Activated naive CD8-positive, alpha-beta T cell (primary cell): ENCODE measurements at regions not wholly inside any gene's neighbourhood (a gene's known extent, or its start where the extent isn't known, plus 50 kb on each side); places are given as distances from the start of the nearest gene placed in this dataset.
"Not testable (repeated sequence)": the region's sequence is repeated elsewhere in the genome, so short reads cannot be mapped to it uniquely, and the experiment has no call there.

ENCODE experiments used
- H3K27ac Mint-ChIP-seq: one replicate; pipeline ENCODE4 v1.8.0; 2021; ENCODE audit warnings: mixed read lengths
- H3K27me3 Mint-ChIP-seq: one replicate; pipeline ENCODE4 v1.8.0; 2021; ENCODE audit warnings: mixed read lengths
- H3K36me3 Mint-ChIP-seq: one replicate; pipeline ENCODE4 v1.8.0; 2021; ENCODE audit warnings: mixed read lengths
- H3K4me1 Mint-ChIP-seq: one replicate; pipeline ENCODE4 v1.8.0; 2021; ENCODE audit warnings: low read depth, mixed read lengths
- H3K4me3 Mint-ChIP-seq: one replicate; pipeline ENCODE4 v1.8.0; 2021; ENCODE audit warnings: mild to moderate bottlenecking, mixed read lengths
- H3K9me3 Mint-ChIP-seq: one replicate; pipeline ENCODE4 v1.8.0; 2021; ENCODE audit warnings: low read depth, mixed read lengths

- no peaks in the 10 kb centered on the region for H3K4me1 Mint-ChIP-seq
- no peaks in the 10 kb centered on the region for H3K9me3 Mint-ChIP-seq
- H3K27ac Mint-ChIP-seq = no peak overlapping the region
- H3K4me3 Mint-ChIP-seq = no peak overlapping the region
- H3K36me3 Mint-ChIP-seq = no peaks in the 10 kb centered on the region
- peaks cover 3% of the 10 kb centered on the region for H3K27me3 Mint-ChIP-seq
These were observed 493.7 kb upstream of the PLXNA2 start for GRCh38 chr1:208737922-208738321.

DNA sequence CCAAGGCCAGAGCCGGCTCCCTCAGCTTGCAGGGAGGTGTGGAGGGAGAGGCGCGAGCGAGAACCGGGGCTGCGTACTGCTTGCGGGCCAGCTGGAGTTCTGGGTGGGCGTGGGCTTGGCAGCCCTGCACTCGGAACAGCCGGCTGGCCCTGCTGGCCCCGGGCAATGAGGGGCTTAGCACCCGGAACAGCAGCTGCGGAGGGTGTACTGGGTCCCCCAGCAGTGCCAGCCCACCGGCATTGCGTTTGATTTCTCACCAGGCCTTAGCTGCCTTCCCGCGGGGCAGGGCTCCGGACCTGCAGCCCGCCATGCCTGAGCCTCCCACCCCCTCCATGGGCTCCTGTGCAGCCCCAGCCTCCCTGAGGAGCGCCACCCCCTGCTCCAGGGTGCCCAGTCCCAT, 495.5 kb upstream of the PLXNA2 start:
- H3K4me1 Mint-ChIP-seq, H3K27ac Mint-ChIP-seq, H3K27me3 Mint-ChIP-seq: not testable (repeated sequence)

GRCh38 chr1:208741296-208741695, 497.1 kb upstream of the PLXNA2 start:
- Mint-ChIP-seq H3K4me3 (no peak overlapping the region), H3K9me3 (no peaks in the 10 kb centered on the region), H3K27ac (no peak overlapping the region), H3K27me3 (no peaks in the 10 kb centered on the region), H3K36me3 (no peaks in the 10 kb centered on the region), H3K4me1 (no peaks in the 10 kb centered on the region)

More for the DNA sequence above, 495.5 kb upstream of the PLXNA2 start:
- not testable (repeated sequence) for H3K36me3 Mint-ChIP-seq, H3K9me3 Mint-ChIP-seq, H3K4me3 Mint-ChIP-seq

- peaks cover 3% of the 10 kb centered on the region for H3K27me3 Mint-ChIP-seq
- H3K4me3 Mint-ChIP-seq = no peak overlapping the region
- peaks cover 4% of the 10 kb centered on the region for H3K9me3 Mint-ChIP-seq
- no peaks in the 10 kb centered on the region for H3K4me1 Mint-ChIP-seq
- H3K36me3 Mint-ChIP-seq = no peaks in the 10 kb centered on the region
- H3K27ac Mint-ChIP-seq = no peak overlapping the region
These were observed 499.2 kb upstream of the PLXNA2 start for GRCh38 chr1:208743361-208743760.

DNA sequence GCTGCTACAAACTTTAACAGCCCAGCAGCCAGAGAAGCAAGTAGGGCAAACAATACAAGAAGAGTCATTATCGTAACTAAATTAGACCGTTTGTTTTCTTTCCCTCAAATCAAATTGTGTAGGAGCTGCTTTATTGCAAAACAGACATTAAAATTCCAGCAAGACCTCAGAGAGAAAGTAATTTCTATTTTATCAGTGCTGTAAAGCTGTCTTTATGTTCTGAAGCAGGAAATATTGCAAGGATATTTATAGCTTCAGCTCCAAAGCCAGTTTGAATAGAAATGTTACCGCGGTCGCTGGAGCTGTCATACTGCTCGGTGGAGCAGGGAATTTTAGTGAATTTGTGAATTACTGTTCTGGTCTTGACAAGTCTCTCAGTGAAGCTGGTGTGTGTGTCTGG, 503.8 kb upstream of the PLXNA2 start:
- peaks cover 9% of the 10 kb centered on the region for H3K27me3 Mint-ChIP-seq
- H3K27ac Mint-ChIP-seq = no peak overlapping the region
- no peaks in the 10 kb centered on the region for H3K4me1 Mint-ChIP-seq
- H3K36me3 Mint-ChIP-seq = no peaks in the 10 kb centered on the region
- peaks cover 4% of the 10 kb centered on the region for H3K9me3 Mint-ChIP-seq
- no peak overlapping the region for H3K4me3 Mint-ChIP-seq

GRCh38 chr1:208748387-208749165, 504.4 kb upstream of the PLXNA2 start:
- Mint-ChIP-seq H3K27ac (no peak overlapping the region), H3K27me3 (peaks cover 9% of the 10 kb centered on the region), H3K4me3 (no peak overlapping the region), H3K4me1 (no peaks in the 10 kb centered on the region), H3K36me3 (no peaks in the 10 kb centered on the region), H3K9me3 (peaks cover 4% of the 10 kb centered on the region)

DNA sequence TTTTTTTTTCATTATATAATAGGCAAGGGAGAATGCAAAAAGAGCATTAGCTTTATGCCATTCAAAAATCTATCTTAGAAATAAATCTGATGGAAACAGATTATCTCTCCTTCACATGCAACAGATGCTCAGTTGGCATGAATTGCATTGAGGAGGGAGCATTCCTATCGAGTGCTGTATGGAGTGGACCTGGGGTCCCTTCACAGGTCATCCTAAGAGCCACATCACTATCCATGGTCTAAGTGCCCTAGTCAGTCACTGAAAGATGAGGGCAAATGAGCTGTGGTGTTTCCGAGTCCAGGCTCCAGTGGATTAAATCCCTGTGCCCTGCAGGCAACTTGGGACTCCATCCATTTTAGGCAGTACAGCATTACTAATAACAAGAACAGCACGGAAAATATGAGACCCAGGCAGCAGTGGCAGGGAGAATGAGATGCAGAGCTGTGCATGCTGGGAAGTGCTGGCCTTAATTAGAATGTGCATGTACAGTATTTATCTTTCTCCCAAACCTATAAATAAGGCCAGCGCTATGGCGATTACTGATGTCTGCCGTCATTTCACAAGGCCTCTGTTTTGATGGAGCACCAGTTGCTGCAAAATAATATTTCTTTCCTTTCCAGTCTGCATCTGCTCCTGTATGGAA, 512.3 kb upstream of the PLXNA2 start:
- Mint-ChIP-seq H3K4me1 (no peaks in the 10 kb centered on the region), H3K27me3 (peaks cover 3% of the 10 kb centered on the region), H3K4me3 (no peak overlapping the region), H3K27ac (no peak overlapping the region), H3K36me3 (no peaks in the 10 kb centered on the region), H3K9me3 (no peaks in the 10 kb centered on the region)

DNA sequence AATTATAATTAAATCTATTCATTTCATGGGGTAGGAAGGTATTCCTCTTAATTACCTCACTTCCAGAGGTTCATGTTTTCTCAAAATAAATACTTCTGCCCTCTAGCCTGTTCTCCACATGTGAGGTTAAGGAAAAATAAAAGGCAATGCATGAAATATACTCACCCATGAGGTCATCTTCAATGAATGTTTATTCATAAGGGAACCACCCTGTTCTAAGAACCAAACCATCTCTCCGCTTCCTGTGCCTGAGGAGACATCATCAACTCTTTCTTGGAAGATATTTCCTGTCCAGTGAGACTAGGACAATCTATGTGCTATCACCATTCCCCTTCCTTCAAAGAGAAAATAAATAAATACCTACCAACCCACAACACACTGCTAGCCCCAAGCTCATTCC, 513.7 kb upstream of the PLXNA2 start:
- H3K9me3 Mint-ChIP-seq = no peaks in the 10 kb centered on the region
- no peaks in the 10 kb centered on the region for H3K4me1 Mint-ChIP-seq
- peaks cover 3% of the 10 kb centered on the region for H3K27me3 Mint-ChIP-seq
- H3K27ac Mint-ChIP-seq = no peak overlapping the region
- H3K36me3 Mint-ChIP-seq = no peaks in the 10 kb centered on the region
- no peak overlapping the region for H3K4me3 Mint-ChIP-seq

- H3K27ac Mint-ChIP-seq = no peak overlapping the region
- H3K4me3 Mint-ChIP-seq = no peak overlapping the region
- H3K36me3 Mint-ChIP-seq = no peaks in the 10 kb centered on the region
- H3K4me1 Mint-ChIP-seq = no peaks in the 10 kb centered on the region
- H3K9me3 Mint-ChIP-seq = no peaks in the 10 kb centered on the region
- H3K27me3 Mint-ChIP-seq = peaks cover 3% of the 10 kb centered on the region
These were observed 515.1 kb upstream of the PLXNA2 start for GRCh38 chr1:208759255-208759654.

GRCh38 chr1:208763971-208764370, 519.8 kb upstream of the PLXNA2 start:
- Mint-ChIP-seq H3K4me3 (no peak overlapping the region), H3K9me3 (no peaks in the 10 kb centered on the region), H3K36me3 (no peaks in the 10 kb centered on the region), H3K27me3 (no peaks in the 10 kb centered on the region), H3K4me1 (no peaks in the 10 kb centered on the region), H3K27ac (no peak overlapping the region)

- Mint-ChIP-seq H3K4me3 (no peak overlapping the region), H3K27ac (no peak overlapping the region), H3K36me3 (no peaks in the 10 kb centered on the region)
These were observed 522.6 kb upstream of the PLXNA2 start for GRCh38 chr1:208766832-208767231.

GRCh38 chr1:208767816-208768215, 523.6 kb upstream of the PLXNA2 start:
- Mint-ChIP-seq H3K36me3 (no peaks in the 10 kb centered on the region), H3K4me3 (no peak overlapping the region), H3K27me3 (peaks cover under 1% of the 10 kb centered on the region), H3K9me3 (no peaks in the 10 kb centered on the region), H3K4me1 (no peaks in the 10 kb centered on the region), H3K27ac (no peak overlapping the region)

More at GRCh38 chr1:208766832-208767231, 522.6 kb upstream of the PLXNA2 start:
- Mint-ChIP-seq H3K4me1 (no peaks in the 10 kb centered on the region), H3K27me3 (no peaks in the 10 kb centered on the region), H3K9me3 (no peaks in the 10 kb centered on the region)

DNA sequence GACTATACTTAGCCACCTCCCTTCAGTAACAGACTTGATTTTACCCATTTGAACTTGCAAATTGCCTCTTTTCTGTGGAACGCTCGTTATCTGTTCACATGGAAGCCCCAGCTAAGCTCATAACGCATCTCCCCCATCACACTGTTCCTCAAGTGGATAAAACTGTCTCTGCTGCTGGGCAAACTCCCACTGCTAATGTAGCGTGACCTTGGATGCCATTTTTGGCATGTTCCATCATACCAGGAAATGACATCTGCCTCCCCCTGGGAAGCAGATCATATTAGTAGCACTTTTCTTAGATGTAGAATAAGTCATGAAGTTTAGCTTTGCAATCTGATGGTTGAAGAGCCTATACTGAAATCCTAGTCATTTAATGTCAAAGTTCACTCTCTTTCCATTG, 528.7 kb upstream of the PLXNA2 start:
- Mint-ChIP-seq H3K27ac (no peak overlapping the region), H3K4me1 (no peaks in the 10 kb centered on the region), H3K36me3 (no peaks in the 10 kb centered on the region), H3K9me3 (peaks cover 4% of the 10 kb centered on the region), H3K27me3 (peaks cover 3% of the 10 kb centered on the region), H3K4me3 (no peak overlapping the region)

- Mint-ChIP-seq H3K27me3 (peaks cover 3% of the 10 kb centered on the region), H3K36me3 (no peaks in the 10 kb centered on the region), H3K9me3 (peaks cover 4% of the 10 kb centered on the region), H3K27ac (no peak overlapping the region), H3K4me1 (no peaks in the 10 kb centered on the region), H3K4me3 (no peak overlapping the region)
These were observed 531.7 kb upstream of the PLXNA2 start for GRCh38 chr1:208775841-208776240.

- H3K27me3 Mint-ChIP-seq = no peaks in the 10 kb centered on the region
These were observed 534.2 kb upstream of the PLXNA2 start for GRCh38 chr1:208778417-208778816.

More at GRCh38 chr1:208778417-208778816, 534.2 kb upstream of the PLXNA2 start:
- Mint-ChIP-seq H3K27ac (no peak overlapping the region), H3K4me1 (no peaks in the 10 kb centered on the region), H3K36me3 (no peaks in the 10 kb centered on the region), H3K4me3 (no peak overlapping the region), H3K9me3 (peaks cover 4% of the 10 kb centered on the region)
